ENCODE measurements at regions not wholly inside any gene's neighbourhood (a gene's known extent, or its start where the extent isn't known, plus 50 kb on each side); places are given as distances from the start of the nearest gene placed in this dataset.

DNA sequence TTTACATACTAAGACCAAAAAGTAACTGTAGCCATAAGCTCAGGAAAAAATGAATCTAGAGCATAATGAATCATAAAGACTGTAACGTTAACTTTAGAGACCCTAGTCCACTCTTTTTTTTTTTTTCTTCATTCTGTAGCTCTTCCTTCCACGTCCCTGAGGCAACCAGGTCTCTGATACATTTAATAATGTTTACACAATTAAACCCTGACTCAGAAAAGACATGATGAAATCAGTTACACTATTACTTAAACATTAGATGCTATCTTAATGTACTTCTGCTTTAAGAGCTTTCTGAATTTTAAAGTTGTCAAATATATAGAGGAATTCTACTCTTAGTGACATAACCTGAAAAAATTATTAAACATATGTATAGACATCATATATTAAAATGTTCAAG lies 1121.5 kb upstream of the DDX18 start:
- intact Hi-C loops (cut with micrococcal nuclease), result no loop called here
- DNase-seq (ENCODE audit: low read depth, low spot score), result no peak
- ChIA-PET RAD21 (ENCODE audit: low non-redundant PET in 1 of 2, low total read pairs in 2 of 2, uncharacterized antibody in 2 of 2, unreplicated experiment in 2 of 2) (no interaction called here), POLR2A (no interaction called here), CTCF (no interaction called here)
- Histone ChIP-seq H3K27me3 (ENCODE audit: insufficient read depth, low read length) (no peaks in the 10 kb centered on the region), H3K4me3 (replicated peaks in 1 of 2; ENCODE audit: low read depth in 1 of 2, low read length in 2 of 2) (no peak overlapping the region), H3K36me3 (ENCODE audit: control insufficient read depth in 1 of 2, insufficient read depth in 2 of 2, low read length in 2 of 2) (no peaks in the 10 kb centered on the region), H3K9me3 (ENCODE audit: control insufficient read depth in 1 of 2, insufficient read depth in 1 of 2, low read depth in 1 of 2, low read length in 2 of 2) (peaks cover 0 to 9% of the 10 kb centered on the region in 2 experiments; a peak in 2 of 4 replicates), H4K20me1 (ENCODE audit: insufficient read depth) (no peaks in the 10 kb centered on the region), H3K9me2 (ENCODE audit: insufficient read depth) (no peaks in the 10 kb centered on the region), H3K27ac (ENCODE audit: low read depth, low read length) (no peak overlapping the region), H3K79me2 (ENCODE audit: insufficient read depth, low read length) (no peaks in the 10 kb centered on the region), H3K9ac (ENCODE audit: low read length) (no peak overlapping the region), H3K4me1 (ENCODE audit: control insufficient read depth in 1 of 2, insufficient read depth in 2 of 2, low read length in 2 of 2) (no peaks in the 10 kb centered on the region), H3K4me2 (ENCODE audit: low read length) (no peak overlapping the region), H2AFZ (ENCODE audit: low read depth, low read length, poor library complexity, severe bottlenecking) (no peak overlapping the region)
- no TSS peak for BruUV-seq (replicated peaks)
- TF ChIP-seq CEBPB (IDR thresholded peaks at IDR 0.05; ENCODE audit: low read depth), result no peak
- TF ChIP-seq CTCF (IDR thresholded peaks at IDR 0.05 in 2 of 3, conservative IDR thresholded peaks at IDR 0.05 in 1 of 3; ENCODE audit: borderline replicate concordance in 1 of 3, insufficient read depth in 1 of 3, low read depth in 2 of 3, low read length in 2 of 3), result no peak
- no peak for TF ChIP-seq EZH2phosphoT487 (IDR thresholded peaks at IDR 0.05; ENCODE audit: borderline replicate concordance)
- no peak for TF ChIP-seq FOSL1 (IDR thresholded peaks at IDR 0.05; ENCODE audit: low read depth)
- no peak for TF ChIP-seq EZH2 (IDR thresholded peaks at IDR 0.05)
- TF ChIP-seq POLR2A (IDR thresholded peaks at IDR 0.05; ENCODE audit: borderline replicate concordance, extremely low read depth, insufficient read depth, insufficient read length), result no peak
- no peak for TF ChIP-seq SP1 (IDR thresholded peaks at IDR 0.05; ENCODE audit: low read depth)
- no peak for TF ChIP-seq ZNF274 (IDR thresholded peaks at IDR 0.05; ENCODE audit: low read depth, low read length)
- TF ChIP-seq POLR2AphosphoS5 (IDR thresholded peaks at IDR 0.05; ENCODE audit: low read depth, low read length), result no peak
- no peak for TF ChIP-seq TCF7L2 (IDR thresholded peaks at IDR 0.05; ENCODE audit: borderline replicate concordance, extremely low read depth, insufficient read depth, insufficient read length)
- no peak for TF ChIP-seq CBX3 (IDR thresholded peaks at IDR 0.05; ENCODE audit: low read depth)
- TF ChIP-seq, protein P1, sequence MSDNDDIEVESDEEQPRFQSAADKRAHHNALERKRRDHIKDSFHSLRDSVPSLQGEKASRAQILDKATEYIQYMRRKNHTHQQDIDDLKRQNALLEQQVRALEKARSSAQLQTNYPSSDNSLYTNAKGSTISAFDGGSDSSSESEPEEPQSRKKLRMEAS (IDR thresholded peaks at IDR 0.05), result no peak
- TF ChIP-seq, protein P2, sequence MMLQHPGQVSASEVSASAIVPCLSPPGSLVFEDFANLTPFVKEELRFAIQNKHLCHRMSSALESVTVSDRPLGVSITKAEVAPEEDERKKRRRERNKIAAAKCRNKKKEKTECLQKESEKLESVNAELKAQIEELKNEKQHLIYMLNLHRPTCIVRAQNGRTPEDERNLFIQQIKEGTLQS (IDR thresholded peaks at IDR 0.05), result no peak
- no peak for TF ChIP-seq ELF1 (IDR thresholded peaks at IDR 0.05; ENCODE audit: borderline replicate concordance, low read depth)
- no peak for TF ChIP-seq RAD21 (IDR thresholded peaks at IDR 0.05; ENCODE audit: low read depth)
- no peak for TF ChIP-seq ZFX (IDR thresholded peaks at IDR 0.05)
- TF ChIP-seq SIN3A (IDR thresholded peaks at IDR 0.05; ENCODE audit: low read depth), result no peak
- TF ChIP-seq REST (IDR thresholded peaks at IDR 0.05; ENCODE audit: low read depth), result no peak
- no peak for ATAC-seq
